Muscle layer of colon (tissue), 2 donors: ENCODE measurements at regions not wholly inside any gene's neighbourhood (a gene's known extent, or its start where the extent isn't known, plus 50 kb on each side); places are given as distances from the start of the nearest gene placed in this dataset.

Source experiments
- H3K27ac ChIP-seq: one replicate; pipeline ENCODE4 v1.7.0; 2013; ENCODE audit warnings: low read depth, mild to moderate bottlenecking, low read length, moderate library complexity
- H3K27me3 ChIP-seq, 2 donors: one replicate each; pipeline ENCODE4 v1.7.0; 2013; ENCODE audit warnings: low read length in 2 of 2, mild to moderate bottlenecking in 2 of 2; ENCODE audit not compliant: insufficient read depth in 2 of 2, control insufficient read depth in 1 of 2
- H3K36me3 ChIP-seq: one replicate; pipeline ENCODE4 v1.7.0; 2013; ENCODE audit warnings: mild to moderate bottlenecking, low read length; ENCODE audit not compliant: insufficient read depth
- H3K4me1 ChIP-seq: one replicate; pipeline ENCODE4 v1.7.0; 2013; ENCODE audit warnings: mild to moderate bottlenecking, low read length; ENCODE audit not compliant: insufficient read depth
- H3K4me3 ChIP-seq, 2 donors: one replicate each; pipeline ENCODE4 v1.7.0; 2013; ENCODE audit warnings: low read length in 2 of 2, low read depth in 1 of 2, mild to moderate bottlenecking in 1 of 2, moderate library complexity in 1 of 2
- H3K9ac ChIP-seq: one replicate; pipeline ENCODE4 v1.7.0; 2013; ENCODE audit warnings: low read length
- H3K9me3 ChIP-seq: one replicate; pipeline ENCODE4 v1.7.0; 2013; ENCODE audit warnings: mild to moderate bottlenecking, low read length
- donor health status: abdominal sarcoma.
- donor health status: Adenocarcinoma of cecum.

- H3K27ac ChIP-seq: no peak overlapping the region
- no peaks in the 10 kb centered on the region for H3K27me3 ChIP-seq
- no peaks in the 10 kb centered on the region for H3K36me3 ChIP-seq
- H3K9ac ChIP-seq: no peak overlapping the region
- H3K4me3 ChIP-seq: no peak overlapping the region
- H3K9me3 ChIP-seq: no peaks in the 10 kb centered on the region
- no peaks in the 10 kb centered on the region for H3K4me1 ChIP-seq
These were observed 114.4 kb upstream of the TPRG1 start for GRCh38 chr3:189057369-189057768.

GRCh38 chr3:189058071-189058470, 113.7 kb upstream of the TPRG1 start:
- Histone ChIP-seq H3K27me3 (no peaks in the 10 kb centered on the region), H3K36me3 (no peaks in the 10 kb centered on the region), H3K4me3 (no peak overlapping the region), H3K4me1 (no peaks in the 10 kb centered on the region), H3K9me3 (no peaks in the 10 kb centered on the region), H3K9ac (no peak overlapping the region), H3K27ac (no peak overlapping the region)

- no peaks in the 10 kb centered on the region for H3K9me3 ChIP-seq
- no peaks in the 10 kb centered on the region for H3K36me3 ChIP-seq
- no peaks in the 10 kb centered on the region for H3K27me3 ChIP-seq
- H3K4me3 ChIP-seq: no peak overlapping the region
- no peak overlapping the region for H3K9ac ChIP-seq
- no peaks in the 10 kb centered on the region for H3K4me1 ChIP-seq
- H3K27ac ChIP-seq: no peak overlapping the region
These were observed 100.8 kb upstream of the TPRG1 start for GRCh38 chr3:189070965-189071364.

GRCh38 chr3:189071446-189071845, 100.3 kb upstream of the TPRG1 start:
- Histone ChIP-seq H3K27me3 (no peaks in the 10 kb centered on the region), H3K9ac (no peak overlapping the region)

GRCh38 chr3:189076449-189076848, 95.3 kb upstream of the TPRG1 start:
- Histone ChIP-seq H3K9me3 (no peaks in the 10 kb centered on the region), H3K9ac (no peak overlapping the region), H3K4me3 (no peak overlapping the region), H3K27ac (no peak overlapping the region), H3K36me3 (no peaks in the 10 kb centered on the region), H3K4me1 (no peaks in the 10 kb centered on the region), H3K27me3 (no peaks in the 10 kb centered on the region)

More at GRCh38 chr3:189071446-189071845, 100.3 kb upstream of the TPRG1 start:
- Histone ChIP-seq H3K36me3 (no peaks in the 10 kb centered on the region), H3K9me3 (no peaks in the 10 kb centered on the region), H3K27ac (no peak overlapping the region), H3K4me3 (no peak overlapping the region), H3K4me1 (no peaks in the 10 kb centered on the region)

DNA sequence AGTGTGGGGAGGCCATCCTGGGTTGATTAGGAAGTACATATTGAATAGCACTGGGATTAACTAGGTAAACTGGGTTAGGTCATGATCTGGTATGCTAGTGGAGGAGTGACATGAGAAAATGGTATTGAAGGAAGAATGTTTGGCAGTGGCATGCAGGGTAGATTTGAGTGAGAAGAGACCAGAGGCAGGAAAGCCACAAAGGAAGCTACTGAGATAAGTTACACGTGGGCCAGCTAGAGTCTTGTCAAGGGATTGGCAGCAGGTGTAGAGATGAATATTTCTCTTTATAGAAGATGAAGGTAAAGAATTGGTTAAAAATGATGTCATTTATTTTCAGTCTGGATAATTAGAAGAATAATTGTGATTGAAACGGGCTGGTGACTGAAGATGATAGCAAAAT, 91.0 kb upstream of the TPRG1 start:
- H3K9me3 ChIP-seq: no peaks in the 10 kb centered on the region
- H3K9ac ChIP-seq: no peak overlapping the region
- H3K4me1 ChIP-seq: no peaks in the 10 kb centered on the region
- no peak overlapping the region for H3K4me3 ChIP-seq
- H3K27me3 ChIP-seq: no peaks in the 10 kb centered on the region
- no peak overlapping the region for H3K27ac ChIP-seq
- no peaks in the 10 kb centered on the region for H3K36me3 ChIP-seq

- Histone ChIP-seq H3K9me3 (no peaks in the 10 kb centered on the region), H3K9ac (no peak overlapping the region), H3K4me3 (no peak overlapping the region), H3K27ac (no peak overlapping the region), H3K36me3 (no peaks in the 10 kb centered on the region), H3K27me3 (no peaks in the 10 kb centered on the region), H3K4me1 (no peaks in the 10 kb centered on the region)
These were observed 88.9 kb upstream of the TPRG1 start for GRCh38 chr3:189082666-189083427.

- H3K27ac ChIP-seq: no peak overlapping the region
- no peaks in the 10 kb centered on the region for H3K36me3 ChIP-seq
- H3K4me3 ChIP-seq: no peak overlapping the region
- H3K9me3 ChIP-seq: no peaks in the 10 kb centered on the region
- H3K9ac ChIP-seq: no peak overlapping the region
- H3K27me3 ChIP-seq: no peaks in the 10 kb centered on the region
- H3K4me1 ChIP-seq: no peaks in the 10 kb centered on the region
These were observed 87.2 kb upstream of the TPRG1 start for GRCh38 chr3:189084620-189085019.

GRCh38 chr3:189092547-189092946, 79.2 kb upstream of the TPRG1 start:
- no peak overlapping the region for H3K4me3 ChIP-seq
- no peak overlapping the region for H3K9ac ChIP-seq
- no peaks in the 10 kb centered on the region for H3K9me3 ChIP-seq
- H3K36me3 ChIP-seq: no peaks in the 10 kb centered on the region
- H3K27ac ChIP-seq: no peak overlapping the region
- H3K27me3 ChIP-seq: no peaks in the 10 kb centered on the region
- no peaks in the 10 kb centered on the region for H3K4me1 ChIP-seq

DNA sequence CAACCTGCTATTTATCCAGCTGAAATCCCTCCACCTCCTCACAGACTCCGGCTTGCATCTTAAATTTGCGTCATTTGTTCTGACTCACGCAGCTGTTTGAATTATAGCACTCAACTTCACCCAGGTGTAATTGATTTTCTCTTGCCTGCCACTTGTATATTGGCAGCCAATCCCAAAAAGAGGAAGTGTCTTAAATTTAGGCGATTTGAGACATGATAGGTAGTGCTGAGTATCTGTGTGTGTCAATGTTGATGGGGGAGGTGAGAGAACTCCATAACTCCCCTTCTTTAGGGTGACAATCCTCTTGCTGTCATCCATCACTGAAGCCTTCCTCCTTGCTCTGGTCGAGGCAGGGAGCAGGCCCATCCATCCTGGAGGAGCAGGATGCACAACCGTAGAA, 77.2 kb upstream of the TPRG1 start:
- no peak overlapping the region for H3K9ac ChIP-seq
- H3K36me3 ChIP-seq: no peaks in the 10 kb centered on the region
- no peaks in the 10 kb centered on the region for H3K27me3 ChIP-seq
- H3K4me3 ChIP-seq: no peak overlapping the region
- no peaks in the 10 kb centered on the region for H3K4me1 ChIP-seq
- H3K9me3 ChIP-seq: no peaks in the 10 kb centered on the region
- H3K27ac ChIP-seq: no peak overlapping the region

GRCh38 chr3:189096092-189096491, 75.7 kb upstream of the TPRG1 start:
- Histone ChIP-seq H3K36me3 (no peaks in the 10 kb centered on the region), H3K4me1 (no peaks in the 10 kb centered on the region), H3K4me3 (no peak overlapping the region), H3K9me3 (no peaks in the 10 kb centered on the region), H3K27ac (no peak overlapping the region), H3K9ac (no peak overlapping the region), H3K27me3 (no peaks in the 10 kb centered on the region)

GRCh38 chr3:189099031-189099471, 72.7 kb upstream of the TPRG1 start:
- Histone ChIP-seq H3K9ac (no peak overlapping the region), H3K9me3 (no peaks in the 10 kb centered on the region), H3K4me1 (no peaks in the 10 kb centered on the region), H3K27me3 (no peaks in the 10 kb centered on the region), H3K36me3 (no peaks in the 10 kb centered on the region), H3K4me3 (no peak overlapping the region), H3K27ac (no peak overlapping the region)
